Kidney (tissue), 13 donors: ENCODE measurements at regions not wholly inside any gene's neighbourhood (a gene's known extent, or its start where the extent isn't known, plus 50 kb on each side); places are given as distances from the start of the nearest gene placed in this dataset.

Experiments used
- DNase-seq, 5 donors: peaks; one replicate each; pipeline ENCODE4 v3.0.0-alpha.2; 2013 to 2020
- FAIRE-seq: peaks from 2 replicates; lab custom pipeline; 2012; peaks lifted over from hg19 to GRCh38; lab: Jason Lieb, UNC
- H3K27ac ChIP-seq, 2 donors: one replicate each; pipeline ENCODE4 v1.7.0; 2013; ENCODE audit warnings: low read depth in 2 of 2, low read length in 2 of 2, inconsistent platforms in 1 of 2
- H3K27me3 ChIP-seq: one replicate; pipeline ENCODE4 v1.7.1; 2013; ENCODE audit warnings: low read length, inconsistent platforms; ENCODE audit not compliant: control insufficient read depth, insufficient read depth
- H3K36me3 ChIP-seq, 3 donors: one replicate each; pipeline versions ENCODE4 v1.7.0 to v1.7.1; 2013; ENCODE audit warnings: low read length in 3 of 3, control low read depth in 1 of 3, inconsistent platforms in 1 of 3; ENCODE audit not compliant: insufficient read depth in 3 of 3, control insufficient read depth in 2 of 3
- H3K4me1 ChIP-seq, 3 donors: one replicate each; pipeline versions ENCODE4 v1.7.0 to v1.7.1; 2013; ENCODE audit warnings: low read length in 3 of 3, inconsistent platforms in 1 of 3, low read depth in 1 of 3; ENCODE audit not compliant: control insufficient read depth in 2 of 3, insufficient read depth in 2 of 3
- H3K4me3 ChIP-seq, 3 donors: one replicate each; pipeline versions ENCODE4 v1.7.0 to v1.8.1; 2013; ENCODE audit warnings: low read length in 3 of 3, control low read depth in 1 of 3, inconsistent platforms in 1 of 3
- H3K9ac ChIP-seq, 3 donors: one replicate each; pipeline versions ENCODE4 v1.7.0 to v1.7.1; 2013; ENCODE audit warnings: low read length in 3 of 3, control low read depth in 1 of 3, inconsistent platforms in 1 of 3
- H3K9me3 ChIP-seq, 3 donors: one replicate each; pipeline versions ENCODE4 v1.7.0 to v1.7.1; 2013; ENCODE audit warnings: low read length in 3 of 3, control low read depth in 1 of 3, inconsistent platforms in 1 of 3; ENCODE audit not compliant: control insufficient read depth in 2 of 3, insufficient read depth in 1 of 3
- intact Hi-C: fragments of 100-400 bp; cut with DNase I; formaldehyde crosslinking; loops from one replicate; pipeline ENCODE4 v1.11.1; 2022
- TF ChIP-seq, protein P1 (sequence below): IDR thresholded peaks from 3 replicates; pipeline ENCODE4 v1.5.1; 2012; ENCODE audit warnings: mild to moderate bottlenecking, moderate library complexity, borderline replicate concordance; ENCODE audit not compliant: insufficient read depth; ENCODE audit errors: extremely low read depth
- donor health status: control.
- donor health status: control.
- donor health status: control.
- donor health status: control.
- donor health status: control.
- donor health status: DM: yes; HTN: yes; CAD: no.
- donor health status: Normal renal cell carcinoma (clear cell type).

- Histone ChIP-seq H3K4me1 (no peaks in the 10 kb centered on the region), H3K4me3 (no peak overlapping the region), H3K27me3 (no peaks in the 10 kb centered on the region), H3K9ac (no peak overlapping the region), H3K9me3 (no peaks in the 10 kb centered on the region), H3K36me3 (no peaks in the 10 kb centered on the region), H3K27ac (no peak overlapping the region)
- no peak for FAIRE-seq
- peak in 1 of 5 donors; percentile 39 for DNase-seq
- intact Hi-C loops = no loop called here
- TF ChIP-seq, protein P1, sequence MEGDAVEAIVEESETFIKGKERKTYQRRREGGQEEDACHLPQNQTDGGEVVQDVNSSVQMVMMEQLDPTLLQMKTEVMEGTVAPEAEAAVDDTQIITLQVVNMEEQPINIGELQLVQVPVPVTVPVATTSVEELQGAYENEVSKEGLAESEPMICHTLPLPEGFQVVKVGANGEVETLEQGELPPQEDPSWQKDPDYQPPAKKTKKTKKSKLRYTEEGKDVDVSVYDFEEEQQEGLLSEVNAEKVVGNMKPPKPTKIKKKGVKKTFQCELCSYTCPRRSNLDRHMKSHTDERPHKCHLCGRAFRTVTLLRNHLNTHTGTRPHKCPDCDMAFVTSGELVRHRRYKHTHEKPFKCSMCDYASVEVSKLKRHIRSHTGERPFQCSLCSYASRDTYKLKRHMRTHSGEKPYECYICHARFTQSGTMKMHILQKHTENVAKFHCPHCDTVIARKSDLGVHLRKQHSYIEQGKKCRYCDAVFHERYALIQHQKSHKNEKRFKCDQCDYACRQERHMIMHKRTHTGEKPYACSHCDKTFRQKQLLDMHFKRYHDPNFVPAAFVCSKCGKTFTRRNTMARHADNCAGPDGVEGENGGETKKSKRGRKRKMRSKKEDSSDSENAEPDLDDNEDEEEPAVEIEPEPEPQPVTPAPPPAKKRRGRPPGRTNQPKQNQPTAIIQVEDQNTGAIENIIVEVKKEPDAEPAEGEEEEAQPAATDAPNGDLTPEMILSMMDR = no peak
Observed at GRCh38 chr22:49190816-49191505, 636.7 kb downstream of the BRD1 start.

DNA sequence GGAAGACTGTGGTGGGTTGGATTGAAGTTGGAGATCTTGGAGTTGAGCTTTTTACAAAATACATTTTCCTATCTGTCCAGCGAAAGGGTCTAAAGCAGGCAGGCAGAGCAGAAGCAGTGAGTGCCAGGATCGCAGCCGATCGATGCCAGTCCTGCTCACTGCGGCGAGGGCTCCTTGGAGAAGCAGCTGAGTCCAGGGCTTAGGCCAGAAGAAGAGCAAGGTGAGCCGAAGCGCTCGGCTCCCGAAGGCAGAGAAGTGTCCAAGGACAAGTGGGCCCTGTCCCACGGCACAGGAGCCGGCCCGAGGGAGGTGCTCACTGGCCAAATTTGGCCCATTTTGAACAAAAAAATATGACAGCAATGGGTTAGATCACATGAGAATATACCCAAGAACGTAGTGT is 637.8 kb downstream of the BRD1 start:
- intact Hi-C loops = no loop called here
- H3K9ac ChIP-seq = no peak overlapping the region
- H3K9me3 ChIP-seq = no peaks in the 10 kb centered on the region
- TF ChIP-seq, protein P1 = no peak
- H3K4me3 ChIP-seq = no peak overlapping the region
- no peaks in the 10 kb centered on the region for H3K27me3 ChIP-seq
- no peaks in the 10 kb centered on the region for H3K4me1 ChIP-seq
- DNase-seq (peak in 1 of 5 donors; percentile 35), FAIRE-seq (no peak)
- no peaks in the 10 kb centered on the region for H3K36me3 ChIP-seq
- H3K27ac ChIP-seq = no peak overlapping the region

DNA sequence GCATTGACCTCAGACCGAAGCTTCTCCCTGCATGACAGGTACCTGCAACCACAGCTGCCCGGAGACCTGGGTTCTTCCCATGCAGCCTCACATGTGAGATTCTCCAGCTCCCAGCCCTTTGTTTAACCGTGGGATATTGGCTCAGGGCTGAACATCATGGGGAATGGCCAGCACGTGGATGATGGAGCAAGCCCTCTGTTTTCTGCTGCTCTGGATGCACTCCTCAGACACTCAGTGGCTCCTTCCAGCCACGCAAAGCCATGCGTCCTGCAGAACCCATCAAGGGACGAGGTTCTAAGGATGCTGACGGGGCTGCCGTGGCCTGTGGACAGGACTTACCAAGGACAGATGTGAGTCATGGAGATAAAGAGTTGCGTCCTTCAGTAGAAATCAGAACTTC is 639.1 kb downstream of the BRD1 start:
- no peaks in the 10 kb centered on the region for H3K36me3 ChIP-seq
- H3K4me1 ChIP-seq = no peaks in the 10 kb centered on the region
- H3K9ac ChIP-seq = no peak overlapping the region
- no peak overlapping the region for H3K4me3 ChIP-seq
- no peaks in the 10 kb centered on the region for H3K27me3 ChIP-seq
- intact Hi-C loops = no loop called here
- TF ChIP-seq, protein P1 = no peak
- DNase-seq = peak in 1 of 5 donors; percentile 39
- no peak overlapping the region for H3K27ac ChIP-seq
- no peak for FAIRE-seq
- no peaks in the 10 kb centered on the region for H3K9me3 ChIP-seq
